ENCODE measurements at regions not wholly inside any gene's neighbourhood (a gene's known extent, or its start where the extent isn't known, plus 50 kb on each side); places are given as distances from the start of the nearest gene placed in this dataset.

GRCh38 chr4:179719766-179720450 is 2277.7 kb upstream of the AGA start:
- TF ChIP-seq POLR2A (IDR thresholded peaks at IDR 0.05; ENCODE audit: low read depth, low read length) (no peak), TAF1 (IDR thresholded peaks at IDR 0.05; ENCODE audit: borderline replicate concordance, low read depth, low read length) (no peak), POLR2AphosphoS5 (IDR thresholded peaks at IDR 0.05; ENCODE audit: low read depth, low read length) (no peak)
